ENCODE measurements at regions not wholly inside any gene's neighbourhood (a gene's known extent, or its start where the extent isn't known, plus 50 kb on each side); places are given as distances from the start of the nearest gene placed in this dataset.

DNA sequence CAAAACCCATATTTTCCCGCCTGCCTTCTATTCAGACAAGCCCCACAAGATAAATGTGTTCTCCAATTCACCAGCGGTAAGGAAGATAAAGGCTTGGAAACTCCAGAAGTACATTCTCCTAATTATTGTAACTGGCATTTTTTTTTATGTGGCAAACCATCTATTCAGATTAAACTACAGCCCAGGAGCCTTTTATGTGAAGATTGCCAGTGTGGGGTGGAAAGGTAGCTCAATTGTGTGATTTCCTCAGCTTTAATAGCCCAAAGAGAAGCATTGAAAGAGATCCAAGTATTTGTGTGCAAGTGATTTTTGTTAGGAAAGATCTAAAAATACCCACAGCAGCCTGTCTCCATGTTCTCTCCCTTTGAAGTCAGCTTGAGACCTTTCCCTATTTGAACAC lies 451.4 kb upstream of the CCL2 start:
- Histone ChIP-seq H3K36me3 (no peaks in the 10 kb centered on the region), H3K9me3 (no peaks in the 10 kb centered on the region), H3K4me1 (no peaks in the 10 kb centered on the region), H3K27me3 (no peaks in the 10 kb centered on the region), H3K27ac (no peak overlapping the region), H3K4me3 (no peak overlapping the region)
- DNase-seq, result no peak
- TF ChIP-seq, protein P1, sequence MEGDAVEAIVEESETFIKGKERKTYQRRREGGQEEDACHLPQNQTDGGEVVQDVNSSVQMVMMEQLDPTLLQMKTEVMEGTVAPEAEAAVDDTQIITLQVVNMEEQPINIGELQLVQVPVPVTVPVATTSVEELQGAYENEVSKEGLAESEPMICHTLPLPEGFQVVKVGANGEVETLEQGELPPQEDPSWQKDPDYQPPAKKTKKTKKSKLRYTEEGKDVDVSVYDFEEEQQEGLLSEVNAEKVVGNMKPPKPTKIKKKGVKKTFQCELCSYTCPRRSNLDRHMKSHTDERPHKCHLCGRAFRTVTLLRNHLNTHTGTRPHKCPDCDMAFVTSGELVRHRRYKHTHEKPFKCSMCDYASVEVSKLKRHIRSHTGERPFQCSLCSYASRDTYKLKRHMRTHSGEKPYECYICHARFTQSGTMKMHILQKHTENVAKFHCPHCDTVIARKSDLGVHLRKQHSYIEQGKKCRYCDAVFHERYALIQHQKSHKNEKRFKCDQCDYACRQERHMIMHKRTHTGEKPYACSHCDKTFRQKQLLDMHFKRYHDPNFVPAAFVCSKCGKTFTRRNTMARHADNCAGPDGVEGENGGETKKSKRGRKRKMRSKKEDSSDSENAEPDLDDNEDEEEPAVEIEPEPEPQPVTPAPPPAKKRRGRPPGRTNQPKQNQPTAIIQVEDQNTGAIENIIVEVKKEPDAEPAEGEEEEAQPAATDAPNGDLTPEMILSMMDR (IDR thresholded peaks at IDR 0.05), result no peak
- no peak for TF ChIP-seq POLR2A (IDR thresholded peaks at IDR 0.05)

DNA sequence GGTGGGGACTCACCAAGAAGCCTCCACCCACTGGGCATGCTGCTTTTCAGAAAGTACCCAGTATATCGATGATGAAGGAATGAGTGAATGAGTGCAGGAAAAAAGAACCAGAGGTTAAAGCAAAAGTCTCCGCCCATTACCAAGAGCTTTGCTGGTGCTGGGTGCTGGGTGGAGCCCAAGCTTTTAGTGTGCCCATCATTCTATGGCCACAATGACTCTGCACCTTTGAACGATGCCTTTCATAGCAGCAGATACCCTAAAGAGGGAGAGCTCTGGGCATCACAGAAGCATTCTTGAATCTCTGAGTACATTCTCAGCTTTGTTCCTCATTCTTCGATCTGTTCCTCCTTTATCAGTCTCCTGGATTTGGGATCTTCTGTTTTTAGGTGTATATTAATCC lies 450.7 kb upstream of the CCL2 start:
- TF ChIP-seq, protein P1 (IDR thresholded peaks at IDR 0.05), result no peak
- no peak for TF ChIP-seq POLR2A (IDR thresholded peaks at IDR 0.05)
- no peaks in the 10 kb centered on the region for H3K9me3 ChIP-seq
- no peak for DNase-seq

DNA sequence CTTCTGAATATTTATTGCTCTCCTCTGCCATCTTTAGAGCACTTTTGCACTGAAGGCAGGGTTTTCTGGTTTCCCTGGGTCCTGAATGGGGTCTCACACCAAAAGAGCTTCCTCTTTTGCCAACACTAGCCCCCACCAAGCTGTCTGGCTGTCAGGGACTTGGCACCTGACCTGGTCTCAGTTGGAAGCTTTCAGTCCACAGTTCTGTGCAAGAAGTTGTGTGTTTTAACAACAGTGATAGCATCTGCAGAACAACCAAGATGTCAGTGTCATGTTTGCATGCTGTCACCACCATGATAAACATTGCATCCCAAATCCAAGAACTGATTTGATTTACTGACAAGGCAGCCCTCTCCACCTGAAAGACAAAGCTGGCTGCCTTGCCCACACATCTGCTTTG lies 448.5 kb upstream of the CCL2 start:
- Histone ChIP-seq H3K9me3 (no peaks in the 10 kb centered on the region), H3K4me1 (no peaks in the 10 kb centered on the region), H3K27me3 (no peaks in the 10 kb centered on the region), H3K27ac (no peak overlapping the region), H3K4me3 (no peak overlapping the region), H3K36me3 (no peaks in the 10 kb centered on the region)
- TF ChIP-seq, protein P1 (IDR thresholded peaks at IDR 0.05), result no peak
- no peak for TF ChIP-seq POLR2A (IDR thresholded peaks at IDR 0.05)
- DNase-seq, result no peak

More for the DNA sequence above, 450.7 kb upstream of the CCL2 start:
- no peaks in the 10 kb centered on the region for H3K27me3 ChIP-seq
- no peaks in the 10 kb centered on the region for H3K36me3 ChIP-seq
- no peak overlapping the region for H3K4me3 ChIP-seq
- H3K27ac ChIP-seq, result no peak overlapping the region
- H3K4me1 ChIP-seq, result no peaks in the 10 kb centered on the region

DNA sequence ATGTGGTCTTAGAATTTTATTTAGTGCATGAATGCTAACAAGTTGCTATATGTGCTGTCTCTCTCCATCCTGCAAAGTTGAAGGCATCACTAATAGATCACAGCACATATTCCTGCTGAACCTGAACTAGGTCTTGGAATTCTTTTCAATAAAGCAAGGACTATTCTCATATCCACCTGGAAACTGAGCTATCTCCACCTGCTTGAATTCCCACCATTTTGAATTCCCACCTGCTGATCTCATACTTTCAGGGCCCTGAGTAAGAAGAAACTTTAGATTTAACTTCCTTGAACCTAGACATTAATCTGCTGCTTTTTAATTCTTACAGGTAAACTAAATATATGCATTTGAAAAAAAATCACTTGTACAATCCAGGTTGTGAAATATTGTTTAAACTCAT lies 445.3 kb upstream of the CCL2 start:
- no peaks in the 10 kb centered on the region for H3K9me3 ChIP-seq
- no peaks in the 10 kb centered on the region for H3K4me1 ChIP-seq
- H3K27ac ChIP-seq, result no peak overlapping the region
- TF ChIP-seq, protein P1 (IDR thresholded peaks at IDR 0.05), result no peak
- H3K36me3 ChIP-seq, result no peaks in the 10 kb centered on the region
- no peak overlapping the region for H3K4me3 ChIP-seq
- H3K27me3 ChIP-seq, result no peaks in the 10 kb centered on the region
- no peak for DNase-seq

DNA sequence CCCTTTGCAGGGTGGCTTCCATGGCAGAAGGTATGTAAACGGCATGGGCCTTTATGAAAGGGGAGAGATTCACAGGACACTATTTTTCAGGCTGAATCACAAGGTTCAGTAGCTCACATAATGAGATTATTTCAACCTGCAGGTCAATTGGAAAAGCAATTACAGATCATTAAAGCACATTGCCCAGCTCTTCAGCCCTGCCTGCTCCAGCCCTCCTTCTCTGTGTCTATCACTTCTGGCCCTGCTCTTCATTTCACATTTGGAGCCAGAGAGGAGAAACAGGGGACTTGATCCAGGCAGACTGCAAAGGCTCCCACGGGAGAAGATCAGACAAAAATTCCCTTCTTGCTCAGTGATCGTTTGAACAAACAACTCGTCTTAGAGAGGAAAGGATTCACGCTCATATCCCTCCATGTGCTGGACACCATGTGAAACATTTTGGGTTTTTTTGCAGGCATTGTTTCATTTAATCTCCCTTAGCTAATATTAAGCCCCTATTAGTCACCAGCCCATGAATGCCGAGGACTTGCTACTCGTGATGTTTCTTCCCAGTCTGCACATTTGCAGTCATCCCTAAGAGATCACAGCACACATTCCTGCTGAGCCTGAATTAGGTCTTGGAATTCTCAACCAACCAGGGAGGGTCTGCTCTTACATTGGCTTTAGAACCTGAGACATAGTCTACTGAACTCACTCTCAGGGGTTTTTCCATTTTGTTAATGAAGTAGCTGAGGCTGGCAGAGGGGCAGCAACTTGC lies 443.9 kb upstream of the CCL2 start:
- no peak for TF ChIP-seq POLR2A (IDR thresholded peaks at IDR 0.05)
- TF ChIP-seq, protein P1 (IDR thresholded peaks at IDR 0.05), result no peak
- H3K36me3 ChIP-seq, result no peaks in the 10 kb centered on the region
- no peak for DNase-seq

More for the DNA sequence above, 443.9 kb upstream of the CCL2 start:
- Histone ChIP-seq H3K4me1 (no peaks in the 10 kb centered on the region), H3K27ac (no peak overlapping the region), H3K27me3 (no peaks in the 10 kb centered on the region), H3K4me3 (no peak overlapping the region), H3K9me3 (no peaks in the 10 kb centered on the region)

Data from Peyer's patch (tissue), 4 donors.